IMR-90 (cell line): ENCODE measurements at regions not wholly inside any gene's neighbourhood (a gene's known extent, or its start where the extent isn't known, plus 50 kb on each side); places are given as distances from the start of the nearest gene placed in this dataset.

Experiments
- ATAC-seq: fragments of 200-7000 bp; cut with Tn5 transposase; 2 replicates; pipeline ENCODE4 v1.9.1; 2020; ENCODE audit warnings: low read depth, mild to moderate bottlenecking, moderate library complexity
- BruUV-seq: library from RNA; stranded (reverse); fragments of 400-500 nt; replicated peaks from 2 replicates; lab custom pipeline; 2021; lab: Mats Ljungman, UMichigan
- CTCF ChIA-PET: fragments of 300-600 bp; formaldehyde crosslinking; extraction: SDS; loops from one replicate; lab custom pipeline; 2021; ENCODE audit warnings: antibody characterized with exemption; lab: Yijun Ruan, JAX
- POLR2A ChIA-PET: fragments of 300-600 bp; sonication (Branson Sonifier 250); formaldehyde crosslinking; loops from one replicate; lab custom pipeline; 2022; ENCODE audit warnings: antibody characterized with exemption; ENCODE audit not compliant: unreplicated experiment; lab: Charles Lee
- DNase-seq: peaks from one replicate; pipeline ENCODE4 v3.0.0; 2013
- H2AFZ ChIP-seq: replicated peaks from 2 replicates; pipeline ENCODE3; 2013; ENCODE audit warnings: low read length, mild to moderate bottlenecking; ENCODE audit not compliant: poor library complexity
- H2AK5ac ChIP-seq: 2 replicates; pipeline ENCODE4 v1.6.1; 2013; ENCODE audit warnings: low read depth, low read length, inconsistent platforms
- H2AK9ac ChIP-seq: replicated peaks from 2 replicates; pipeline ENCODE3; 2013; ENCODE audit warnings: mild to moderate bottlenecking, low read depth, low read length, moderate library complexity; ENCODE audit not compliant: poor library complexity
- H2BK120ac ChIP-seq: 2 replicates; pipeline ENCODE4 v1.6.1; 2013; ENCODE audit warnings: low read depth, low read length, inconsistent platforms
- H2BK15ac ChIP-seq: 3 replicates; pipeline ENCODE4 v1.6.1; 2013; ENCODE audit warnings: low read depth, low read length, inconsistent platforms
- H2BK20ac ChIP-seq: 2 replicates; pipeline ENCODE4 v1.6.1; 2013; ENCODE audit warnings: low read depth, mild to moderate bottlenecking, inconsistent platforms, low read length, moderate library complexity
- H2BK5ac ChIP-seq: 2 replicates; pipeline ENCODE4 v1.6.1; 2013; ENCODE audit warnings: mild to moderate bottlenecking, low read depth, low read length, inconsistent platforms; ENCODE audit not compliant: poor library complexity, severe bottlenecking
- H3K14ac ChIP-seq: replicated peaks from 2 replicates; pipeline ENCODE4 v1.6.1; 2013; ENCODE audit warnings: low read depth, low read length, inconsistent platforms
- H3K18ac ChIP-seq: 2 replicates; pipeline ENCODE4 v1.6.1; 2013; ENCODE audit warnings: low read depth, low read length, control low read depth
- H3K23ac ChIP-seq: 2 replicates; pipeline ENCODE4 v1.6.1; 2013; ENCODE audit warnings: low read depth, low read length, inconsistent platforms
- H3K27ac ChIP-seq: 2 replicates; pipeline ENCODE4 v1.5.1; 2013; ENCODE audit warnings: mild to moderate bottlenecking, control low read depth, low read length; ENCODE audit not compliant: insufficient read depth
- H3K27me3 ChIP-seq: 2 replicates; pipeline ENCODE4 v1.6.1; 2013; ENCODE audit warnings: low read length; ENCODE audit not compliant: control insufficient read depth, insufficient read depth
- H3K36me3 ChIP-seq: 2 replicates; pipeline ENCODE4 v1.6.1; 2013; ENCODE audit warnings: low read length, mixed read lengths; ENCODE audit not compliant: control insufficient read depth, insufficient read depth
- H3K4ac ChIP-seq: 2 replicates; pipeline ENCODE4 v1.6.1; 2013; ENCODE audit warnings: low read depth, low read length, inconsistent platforms
- H3K4me1 ChIP-seq: 2 replicates; pipeline ENCODE4 v1.6.1; 2013; ENCODE audit warnings: low read length, mixed read lengths; ENCODE audit not compliant: control insufficient read depth, insufficient read depth
- H3K4me2 ChIP-seq: 2 replicates; pipeline ENCODE4 v1.6.1; 2013; ENCODE audit warnings: low read depth, mild to moderate bottlenecking, control low read depth, low read length, moderate library complexity
- H3K4me3 ChIP-seq: 2 replicates; pipeline ENCODE4 v1.5.1; 2013; ENCODE audit warnings: low read depth, mild to moderate bottlenecking, control low read depth, low read length, moderate library complexity; ENCODE audit not compliant: insufficient read depth
- H3K56ac ChIP-seq: 2 replicates; pipeline ENCODE4 v1.6.1; 2013; ENCODE audit warnings: low read length, inconsistent platforms; ENCODE audit not compliant: insufficient read depth; ENCODE audit errors: extremely low read depth
- H3K79me1 ChIP-seq, 2 experiments: 2 replicates each; pipeline ENCODE4 v1.6.1; 2013; ENCODE audit warnings: low read length in 2 of 2, inconsistent platforms in 1 of 2, low read depth in 1 of 2
- H3K9ac ChIP-seq: 2 replicates; pipeline ENCODE4 v1.6.1; 2013; ENCODE audit warnings: low read depth, low read length, control low read depth
- H3K9me1 ChIP-seq: 2 replicates; pipeline ENCODE4 v1.6.1; 2013; ENCODE audit warnings: low read length, inconsistent platforms; ENCODE audit not compliant: insufficient read depth
- H3K9me3 ChIP-seq: 2 replicates; pipeline ENCODE4 v1.6.1; 2013; ENCODE audit warnings: low read length; ENCODE audit not compliant: control insufficient read depth, insufficient read depth
- H4K20me1 ChIP-seq: 2 replicates; pipeline ENCODE4 v1.6.1; 2013; ENCODE audit warnings: low read length, inconsistent platforms; ENCODE audit not compliant: insufficient read depth
- H4K5ac ChIP-seq: 2 replicates; pipeline ENCODE4 v1.6.1; 2013; ENCODE audit warnings: mild to moderate bottlenecking, low read depth, low read length, control low read depth
- H4K8ac ChIP-seq, 2 experiments: 2 replicates each; pipeline ENCODE4 v1.6.1; 2013; ENCODE audit warnings: low read depth in 2 of 2, low read length in 2 of 2, control low read depth in 1 of 2, inconsistent platforms in 1 of 2
- H4K91ac ChIP-seq: 2 replicates; pipeline ENCODE4 v1.6.1; 2013; ENCODE audit warnings: low read depth, low read length, inconsistent platforms; ENCODE audit not compliant: insufficient read depth
- NFE2L2 ChIP-seq: fragments of 150-350 bp; IDR thresholded peaks from 2 replicates; pipeline ENCODE4 v1.6.1; 2016; ENCODE audit warnings: low read depth, mild to moderate bottlenecking, low read length
- POLR2A ChIP-seq: IDR thresholded peaks from 2 replicates; pipeline ENCODE4 v1.6.1; 2012; ENCODE audit warnings: mild to moderate bottlenecking, low read depth, low read length
- WGBS, 2 experiments: methylation state at CpG; one replicate each; pipeline versions ENCODE4 v1.1.5 to v1.1.7; 2013; ENCODE audit warnings: missing lambda C conversion rate in 2 of 2; ENCODE audit not compliant: insufficient read length in 1 of 2; ENCODE audit errors: extremely low coverage in 2 of 2; 5-methylcytosine and 5-hydroxymethylcytosine counted together
- dilution Hi-C: fragments of 300-500 bp; cut with HindIII; formaldehyde crosslinking; loops from one replicate; pipeline ENCODE4 v1.14.3; 2018; ENCODE audit warnings: low sequenced_read_pairs; ENCODE audit not compliant: unreplicated experiment
- in situ Hi-C: fragments of 300-500 bp; cut with MboI; formaldehyde crosslinking; loops from 3 replicates; pipeline ENCODE4 v1.14.3; 2019; ENCODE audit warnings: low sequenced_read_pairs, inconsistent platforms, mixed read lengths
- intact Hi-C: fragments of 100-400 bp; cut with micrococcal nuclease; formaldehyde crosslinking; loops from 2 replicates; pipeline ENCODE4 v1.10.0; 2022

GRCh38 chr11:111440416-111441205, 61.5 kb upstream of the POU2AF1 start:
- peak overlapping the region; percentile 63 for H4K91ac ChIP-seq
- no peak overlapping the region for H3K56ac ChIP-seq
- H4K20me1 ChIP-seq: no peaks in the 10 kb centered on the region
- no TSS peak for BruUV-seq
- no peak overlapping the region for H3K9ac ChIP-seq
- dilution Hi-C loops (no loop called here), intact Hi-C loops (loop anchor here (10.0 kb wide), 2 partner anchors 1006 to 1236 kb away; no protein-coding TSS in a partner anchor), in situ Hi-C loops (loop anchor here (25.0 kb wide), 2 partner anchors 978 to 1228 kb away; no protein-coding TSS in a partner anchor)
- H2BK5ac ChIP-seq: peak overlapping the region; percentile 29
- H3K79me1 ChIP-seq: no peaks in the 10 kb centered on the region
- no peak overlapping the region for H2AFZ ChIP-seq
- H2BK120ac ChIP-seq: peak overlapping the region; percentile 69
- no peak overlapping the region for H3K23ac ChIP-seq
- no peak overlapping the region for H3K4me2 ChIP-seq
- H3K9me3 ChIP-seq: no peaks in the 10 kb centered on the region
- no peak overlapping the region for H3K4me3 ChIP-seq
- no peaks in the 10 kb centered on the region for H3K36me3 ChIP-seq
- H3K4me1 ChIP-seq: peaks cover 11% of the 10 kb centered on the region
- H3K18ac ChIP-seq: peak overlapping the region; percentile 9; the same call in 1 of the 2 replicates
- WGBS, 2 experiments: 90% methylated on average over 2 of the region's 5 CpGs; no CpG with 5 or more reads in 1 of the 2 experiments
- ChIA-PET POLR2A (no interaction called here), CTCF (interaction anchor here (0.9 to 1.1 kb wide), 2 partner anchors 12 to 158 kb away, joined by 3 to 5 read pairs; no protein-coding TSS in a partner anchor)
- peak overlapping the region; percentile 73 for H2BK20ac ChIP-seq
- H2AK5ac ChIP-seq: peak overlapping the region; percentile 87
- peak overlapping the region in 1 of 2 experiments; percentile 27; a peak in 1 of 4 replicates for H4K8ac ChIP-seq
- H4K5ac ChIP-seq: no peak overlapping the region
- peak overlapping the region; percentile 78 for H3K4ac ChIP-seq
- H3K14ac ChIP-seq: peak overlapping the region; percentile 42; the same call in 1 of the 2 replicates
- no peaks in the 10 kb centered on the region for H3K27me3 ChIP-seq
- peak overlapping the region; percentile 36; the same call in 1 of the 3 replicates for H2BK15ac ChIP-seq
- H2AK9ac ChIP-seq: no peak overlapping the region
- ATAC-seq (no peak), DNase-seq (no peak)
- no peak overlapping the region for H3K27ac ChIP-seq
- peaks cover 7% of the 10 kb centered on the region; the same call in 1 of the 2 replicates for H3K9me1 ChIP-seq
- TF ChIP-seq POLR2A (0 out of 2 replicates have a peak, but pooled peaks have one; percentile 15), NFE2L2 (no peak)
